GM19438 (cell line): ENCODE measurements at regions not wholly inside any gene's neighbourhood (a gene's known extent, or its start where the extent isn't known, plus 50 kb on each side); places are given as distances from the start of the nearest gene placed in this dataset.

Experiments used
- ATAC-seq: cut with Tn5 transposase; IDR thresholded peaks from one replicate; pipeline ENCODE4 v1.9.1; 2021; ENCODE audit warnings: low read depth; ENCODE audit not compliant: unreplicated experiment

DNA sequence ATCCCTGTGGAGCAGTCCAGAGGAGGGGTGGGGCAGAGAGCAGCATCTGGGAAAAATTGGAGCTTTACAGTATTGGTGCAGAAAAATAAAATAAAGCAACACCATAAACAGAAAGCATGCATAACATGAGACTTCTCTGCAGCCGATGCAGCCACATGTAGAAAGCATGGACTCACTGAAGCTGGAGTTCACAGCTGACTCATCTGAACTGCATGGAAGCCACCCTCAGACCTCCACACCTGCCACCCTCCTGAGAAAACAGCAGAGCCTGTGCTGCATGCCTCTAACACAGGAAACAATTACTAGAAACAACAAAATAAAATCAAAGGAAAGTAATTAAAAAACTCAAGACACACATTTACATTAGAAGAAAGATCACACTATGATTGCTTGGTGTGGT, 169.4 kb upstream of the ALKAL2 start:
- no peak for ATAC-seq

GRCh38 chr2:455913-456312, 168.0 kb upstream of the ALKAL2 start:
- no peak for ATAC-seq

DNA sequence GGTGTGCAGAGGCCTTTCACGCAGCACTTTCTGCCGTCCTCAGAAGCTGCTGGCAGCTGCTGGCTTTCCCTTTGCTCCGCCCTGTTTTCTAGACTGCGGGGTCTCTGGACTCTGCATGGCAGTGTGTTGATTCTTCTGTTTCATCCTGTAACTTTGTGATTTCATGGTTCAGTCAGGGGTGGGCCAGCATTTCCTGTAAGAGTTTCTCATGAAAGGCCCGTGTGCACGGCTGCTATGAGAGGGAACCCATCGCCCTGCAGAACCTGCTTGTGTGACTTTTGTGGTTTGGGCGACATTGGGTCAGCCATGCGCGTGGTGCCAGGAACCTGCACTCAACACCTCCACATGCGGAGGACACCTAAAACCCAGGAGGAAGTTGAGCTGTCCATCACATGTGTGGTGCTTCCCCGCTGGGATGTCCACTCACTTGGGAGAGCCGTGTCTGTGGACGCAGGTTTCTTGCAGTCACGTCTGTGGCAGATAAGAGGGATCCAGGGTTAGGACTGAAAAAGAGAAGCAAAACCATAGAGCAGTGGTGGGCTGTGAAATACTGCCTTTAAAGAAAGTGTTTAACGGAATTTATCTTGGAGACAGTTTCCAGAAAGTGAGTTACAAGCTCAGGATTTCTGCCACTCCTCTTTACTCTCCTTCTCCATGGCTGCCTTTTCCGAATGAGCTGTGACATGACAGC, 167.3 kb upstream of the ALKAL2 start:
- no peak for ATAC-seq

GRCh38 chr2:453132-453531, 165.2 kb upstream of the ALKAL2 start:
- ATAC-seq, result no peak

DNA sequence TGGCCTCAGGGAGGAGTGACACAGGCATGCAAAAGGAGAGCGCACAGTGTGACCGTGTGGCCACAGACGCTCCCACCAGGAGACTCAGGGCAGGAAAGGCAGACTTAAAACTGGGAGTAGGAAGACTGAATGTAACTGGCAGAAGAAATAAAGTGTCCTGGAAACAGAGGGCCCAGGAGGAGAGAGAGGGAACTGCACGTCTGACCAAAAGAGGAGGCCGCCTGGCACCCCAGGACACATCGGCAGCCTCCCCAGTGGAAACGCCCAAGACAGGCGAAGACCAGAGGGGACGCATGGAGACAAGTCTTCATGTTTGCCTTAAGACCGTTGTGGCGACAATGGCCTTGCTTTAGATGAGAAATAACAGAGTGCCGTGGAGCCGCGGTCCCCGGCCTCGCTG, 163.6 kb upstream of the ALKAL2 start:
- no peak for ATAC-seq

DNA sequence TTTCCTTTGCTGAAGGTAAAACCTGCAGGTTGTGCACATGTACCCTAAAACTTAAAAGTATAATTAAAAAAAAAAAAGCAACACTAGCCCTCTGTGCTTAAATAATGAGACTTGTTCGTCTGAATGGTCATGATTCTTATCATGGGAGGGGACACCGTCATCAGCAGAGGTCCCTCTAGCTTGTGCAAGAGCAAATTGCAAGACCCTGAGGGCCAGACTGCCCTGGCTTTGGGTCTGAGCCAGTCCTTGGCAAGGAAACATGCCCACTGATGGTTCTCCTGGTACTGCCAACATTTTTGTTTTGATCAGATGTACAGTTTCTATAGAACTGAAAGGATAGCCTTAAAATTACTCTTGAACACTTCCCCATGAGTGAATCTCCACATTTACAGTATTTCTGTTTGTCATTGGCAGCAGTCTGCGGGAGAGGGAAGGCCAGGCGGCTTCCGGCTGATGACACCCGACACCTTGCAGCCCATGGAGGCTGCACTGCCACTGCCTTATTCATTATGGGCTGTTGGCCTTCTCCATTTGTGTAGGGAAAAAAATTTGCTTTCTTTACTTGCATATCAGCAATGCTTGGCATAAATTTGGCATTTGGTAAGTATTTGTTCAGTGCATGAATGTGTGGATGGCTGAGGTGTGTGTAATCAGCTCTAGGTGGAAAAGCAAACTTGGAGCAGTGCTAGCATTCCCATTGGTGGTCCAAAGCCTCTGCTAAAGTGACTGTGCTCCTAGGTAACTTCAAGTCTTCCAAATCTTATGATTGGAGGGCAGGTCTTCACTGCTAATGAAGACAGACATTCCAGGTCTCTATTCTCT, 161.6 kb upstream of the ALKAL2 start:
- no peak for ATAC-seq

GRCh38 chr2:447902-448665, 160.2 kb upstream of the ALKAL2 start:
- ATAC-seq, result no peak

GRCh38 chr2:446963-447530, 159.2 kb upstream of the ALKAL2 start:
- ATAC-seq, result no peak

DNA sequence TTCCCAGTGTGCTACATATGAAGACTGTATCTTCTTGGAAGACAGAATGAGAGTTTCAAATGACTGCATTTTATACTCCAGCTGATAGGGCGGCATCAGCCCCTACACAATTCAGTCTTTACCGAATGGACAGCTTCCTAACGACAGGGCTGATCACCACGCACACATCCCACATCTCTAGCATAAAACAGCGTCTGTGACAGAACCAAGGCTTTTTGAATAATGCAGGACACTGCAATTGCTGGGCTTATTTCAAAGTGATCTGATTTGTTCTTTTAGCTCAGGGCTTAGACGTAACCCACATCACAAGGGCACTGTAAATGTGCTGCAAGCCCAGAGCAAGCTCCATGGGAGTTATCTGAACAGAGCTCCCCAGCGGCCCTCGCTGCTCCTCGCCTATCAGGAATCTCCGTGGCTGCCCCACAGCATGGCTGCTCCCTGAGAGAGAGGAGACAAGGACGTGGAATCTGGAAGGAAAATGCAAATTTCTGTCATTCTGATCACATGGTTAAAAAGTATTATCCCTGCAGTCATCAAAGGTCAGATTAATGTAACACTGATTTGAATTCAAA, 158.5 kb upstream of the ALKAL2 start:
- no peak for ATAC-seq

DNA sequence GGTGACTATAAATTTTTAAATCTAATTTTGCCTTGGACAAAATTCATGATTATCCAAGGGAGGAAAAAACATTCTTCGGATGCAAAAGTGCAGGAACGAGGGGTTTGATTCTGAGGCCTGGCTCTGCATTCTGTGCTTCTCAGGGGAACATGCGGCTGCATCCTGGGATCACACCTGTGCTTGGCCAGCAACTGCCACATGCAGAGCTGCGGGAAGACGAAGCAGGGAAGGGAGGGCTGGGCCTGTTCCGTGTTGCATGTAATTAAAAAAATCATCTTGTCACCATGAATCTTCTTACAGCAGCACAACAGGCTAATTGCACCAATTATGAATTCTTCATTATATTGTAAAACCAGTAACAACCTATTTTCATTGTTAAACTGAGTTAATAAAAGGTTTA, 158.0 kb upstream of the ALKAL2 start:
- no peak for ATAC-seq

- no peak for ATAC-seq
These were observed 157.3 kb upstream of the ALKAL2 start for GRCh38 chr2:444937-445884.

- ATAC-seq, result no peak
These were observed 155.8 kb upstream of the ALKAL2 start for GRCh38 chr2:443741-444140.

DNA sequence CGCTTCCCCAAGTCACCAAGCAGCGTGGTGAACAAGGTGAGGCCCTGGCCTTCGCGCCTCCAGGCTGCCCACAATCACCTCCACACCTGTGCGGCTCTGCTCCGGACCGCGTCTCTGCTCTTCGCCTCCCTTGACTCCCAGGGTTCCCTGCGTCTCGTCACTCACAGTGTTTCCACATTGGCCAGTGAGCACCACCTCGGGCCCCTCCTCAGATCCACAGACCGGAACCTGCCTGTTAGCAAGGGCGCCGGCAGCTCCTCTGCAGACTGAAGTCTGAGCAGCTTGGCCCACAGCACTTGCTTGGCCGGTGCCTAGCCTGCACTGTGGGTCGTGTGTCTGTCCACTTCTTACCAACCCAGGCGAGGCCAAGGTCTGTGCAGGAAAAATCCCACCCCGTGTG, 155.3 kb upstream of the ALKAL2 start:
- ATAC-seq, result no peak

GRCh38 chr2:441258-442022, 153.5 kb upstream of the ALKAL2 start:
- peak; percentile 69 for ATAC-seq

- ATAC-seq, result no peak
These were observed 152.5 kb upstream of the ALKAL2 start for GRCh38 chr2:440403-440740.

- ATAC-seq, result no peak
These were observed 151.9 kb upstream of the ALKAL2 start for GRCh38 chr2:439556-440402.

GRCh38 chr2:439077-439476, 151.2 kb upstream of the ALKAL2 start:
- ATAC-seq, result no peak

GRCh38 chr2:437756-438393, 150.0 kb upstream of the ALKAL2 start:
- peak; percentile 88 for ATAC-seq
